Ishikawa (cell line): ENCODE measurements at regions not wholly inside any gene's neighbourhood (a gene's known extent, or its start where the extent isn't known, plus 50 kb on each side); places are given as distances from the start of the nearest gene placed in this dataset.

Experiments
- EP300 ChIP-seq: IDR thresholded peaks from 2 replicates; pipeline ENCODE4 v1.6.1; 2012; ENCODE audit warnings: borderline replicate concordance
- FOXM1 ChIP-seq: IDR thresholded peaks from 2 replicates; pipeline ENCODE4 v1.6.1; 2012; ENCODE audit warnings: low read depth, borderline replicate concordance
- MAX ChIP-seq: IDR thresholded peaks from 2 replicates; pipeline ENCODE4 v1.6.1; 2012
- NFIC ChIP-seq: IDR thresholded peaks from 2 replicates; pipeline ENCODE4 v1.6.1; 2012
- RAD21 ChIP-seq: IDR thresholded peaks from 2 replicates; pipeline ENCODE4 v1.6.1; 2012; ENCODE audit warnings: low read depth
- REST ChIP-seq: IDR thresholded peaks from 2 replicates; pipeline ENCODE4 v1.6.1; 2012; ENCODE audit warnings: low read depth, mild to moderate bottlenecking
- TAF1 ChIP-seq: IDR thresholded peaks from 2 replicates; pipeline ENCODE4 v1.6.1; 2012; ENCODE audit warnings: low read depth, mild to moderate bottlenecking
- ZBTB7A ChIP-seq: IDR thresholded peaks from 2 replicates; pipeline ENCODE4 v1.6.1; 2012; ENCODE audit warnings: low read depth
- TF ChIP-seq, protein P1 (sequence below): IDR thresholded peaks from 2 replicates; pipeline ENCODE4 v1.6.1; 2012

- TF ChIP-seq RAD21 (no peak), REST (no peak), NFIC (no peak), TAF1 (no peak), ZBTB7A (no peak), MAX (no peak), FOXM1 (no peak), EP300 (no peak)
- TF ChIP-seq, protein P1, sequence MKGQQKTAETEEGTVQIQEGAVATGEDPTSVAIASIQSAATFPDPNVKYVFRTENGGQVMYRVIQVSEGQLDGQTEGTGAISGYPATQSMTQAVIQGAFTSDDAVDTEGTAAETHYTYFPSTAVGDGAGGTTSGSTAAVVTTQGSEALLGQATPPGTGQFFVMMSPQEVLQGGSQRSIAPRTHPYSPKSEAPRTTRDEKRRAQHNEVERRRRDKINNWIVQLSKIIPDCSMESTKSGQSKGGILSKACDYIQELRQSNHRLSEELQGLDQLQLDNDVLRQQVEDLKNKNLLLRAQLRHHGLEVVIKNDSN, result no peak
These were observed 121.4 kb downstream of the C9orf152 start for GRCh38 chr9:110086537-110086936.
